H1 (cell line): ENCODE measurements at regions not wholly inside any gene's neighbourhood (a gene's known extent, or its start where the extent isn't known, plus 50 kb on each side); places are given as distances from the start of the nearest gene placed in this dataset.

Experiments
- CTCF ChIA-PET: fragments of 300-600 bp; sonication (Branson Sonifier 250); formaldehyde crosslinking; loops from one replicate; lab custom pipeline; 2021; ENCODE audit not compliant: partially characterized antibody; lab: Charles Lee
- POLR2A ChIA-PET: fragments of 300-600 bp; sonication (Branson Sonifier 250); formaldehyde crosslinking; loops from one replicate; lab custom pipeline; 2021; ENCODE audit warnings: inconsistent platforms; ENCODE audit not compliant: partially characterized antibody; lab: Charles Lee
- DNase-seq, 2 experiments: peaks; one replicate each; pipeline versions ENCODE4 v3.0.0 to v3.0.0-alpha.2; 2010 to 2022; ENCODE audit warnings: low spot score in 2 of 2, low read depth in 1 of 2, mixed read lengths in 1 of 2
- FAIRE-seq: peaks from 2 replicates; lab custom pipeline; 2011; peaks lifted over from hg19 to GRCh38; lab: Jason Lieb, UNC
- H2AFZ ChIP-seq: 2 replicates; pipeline ENCODE4 v1.8.1; 2012; ENCODE audit warnings: low read length, inconsistent platforms
- H2AK5ac ChIP-seq: 2 replicates; pipeline ENCODE4 v1.6.1; 2013; ENCODE audit warnings: low read depth, low read length
- H2BK120ac ChIP-seq: replicated peaks from 2 replicates; pipeline ENCODE3; 2013; ENCODE audit warnings: low read depth, low read length, inconsistent platforms
- H2BK12ac ChIP-seq: 2 replicates; pipeline ENCODE4 v1.6.1; 2013; ENCODE audit warnings: low read depth, low read length
- H2BK15ac ChIP-seq: 2 replicates; pipeline ENCODE4 v1.6.1; 2013; ENCODE audit warnings: low read length
- H2BK20ac ChIP-seq: 2 replicates; pipeline ENCODE4 v1.6.1; 2013; ENCODE audit warnings: low read length
- H2BK5ac ChIP-seq: 2 replicates; pipeline ENCODE4 v1.6.1; 2013; ENCODE audit warnings: low read depth, low read length
- H3K14ac ChIP-seq: 2 replicates; pipeline ENCODE4 v1.6.1; 2013; ENCODE audit warnings: inconsistent platforms; ENCODE audit not compliant: insufficient read length
- H3K18ac ChIP-seq: 2 replicates; pipeline ENCODE4 v1.6.1; 2013; ENCODE audit warnings: low read length; ENCODE audit errors: extremely low read depth
- H3K23ac ChIP-seq: 2 replicates; pipeline ENCODE4 v1.6.1; 2013; ENCODE audit warnings: inconsistent platforms; ENCODE audit not compliant: insufficient read length
- H3K23me2 ChIP-seq: 2 replicates; pipeline ENCODE4 v1.6.1; 2013; ENCODE audit warnings: low read depth, low read length
- H3K27ac ChIP-seq: 2 replicates; pipeline ENCODE4 v1.6.1; 2011; ENCODE audit warnings: low read depth, low read length, inconsistent platforms
- H3K27me3 ChIP-seq, 4 experiments: replicated peaks in 1 of 4; 1 replicate in 1 of 4; 2 replicates in 3 of 4; pipeline versions ENCODE4 v1.6.1 to v1.8.1; 2011 to 2013; ENCODE audit warnings: low read length in 3 of 4, mild to moderate bottlenecking in 3 of 4, inconsistent platforms in 2 of 4, mixed read lengths in 2 of 4, moderate library complexity in 1 of 4; ENCODE audit not compliant: control insufficient read depth in 3 of 4, insufficient read depth in 3 of 4; ENCODE audit errors: extremely low read depth in 1 of 4
- H3K36me3 ChIP-seq, 4 experiments: 2 replicates each; pipeline versions ENCODE4 v1.6.1 to v1.8.1; 2011 to 2013; ENCODE audit warnings: mild to moderate bottlenecking in 4 of 4, low read length in 3 of 4, moderate library complexity in 2 of 4, control low read depth in 1 of 4, inconsistent platforms in 1 of 4; ENCODE audit not compliant: insufficient read depth in 4 of 4, control insufficient read depth in 2 of 4
- H3K4ac ChIP-seq: replicated peaks from 2 replicates; pipeline ENCODE3; 2013; ENCODE audit warnings: low read length, low read depth, mixed read lengths, inconsistent platforms; ENCODE audit not compliant: insufficient read length
- H3K4me1 ChIP-seq, 4 experiments: replicated peaks in 1 of 4; 1 replicate in 1 of 4; 2 replicates in 3 of 4; pipeline versions ENCODE4 v1.6.1 to v1.8.1; 2011 to 2013; ENCODE audit warnings: low read length in 3 of 4, inconsistent platforms in 2 of 4, mixed read lengths in 1 of 4; ENCODE audit not compliant: insufficient read depth in 4 of 4, control insufficient read depth in 3 of 4
- H3K4me2 ChIP-seq, 2 experiments: 2 replicates each; pipeline versions ENCODE4 v1.6.1 to v1.8.1; 2011 to 2013; ENCODE audit warnings: low read depth in 2 of 2, low read length in 2 of 2, control low read depth in 1 of 2, inconsistent platforms in 1 of 2, mild to moderate bottlenecking in 1 of 2; ENCODE audit not compliant: insufficient read depth in 1 of 2
- H3K4me3 ChIP-seq, 4 experiments: fragments of 200-600, 300-600 bp in 1 of 4; sonication (generic), shearing (Covaris generic), sonication (Bioruptor Twin) in 1 of 4; 2 replicates each; pipeline versions ENCODE4 v1.5.1 to v1.8.1; 2011 to 2016; ENCODE audit warnings: low read length in 4 of 4, low read depth in 3 of 4, control low read depth in 2 of 4, inconsistent platforms in 2 of 4, mild to moderate bottlenecking in 2 of 4, mixed read lengths in 1 of 4, moderate library complexity in 1 of 4; ENCODE audit not compliant: insufficient read depth in 2 of 4; ENCODE audit errors: extremely low read depth in 1 of 4
- H3K56ac ChIP-seq: replicated peaks from 2 replicates; pipeline ENCODE3; 2013; ENCODE audit warnings: low read depth, mild to moderate bottlenecking, mixed read lengths, low read length, inconsistent platforms; ENCODE audit not compliant: insufficient read length
- H3K79me1 ChIP-seq: 2 replicates; pipeline ENCODE4 v1.6.1; 2013; ENCODE audit warnings: low read depth, low read length, control low read depth
- H3K79me2 ChIP-seq, 2 experiments: 2 replicates each; pipeline versions ENCODE4 v1.6.1 to v1.8.1; 2012 to 2013; ENCODE audit warnings: low read length in 2 of 2, mild to moderate bottlenecking in 2 of 2, inconsistent platforms in 1 of 2; ENCODE audit not compliant: insufficient read depth in 2 of 2, control insufficient read depth in 1 of 2
- H3K9ac ChIP-seq, 4 experiments: replicated peaks in 1 of 4; 1 replicate in 1 of 4; 2 replicates in 3 of 4; pipeline versions ENCODE4 v1.6.1 to v1.8.1; 2011 to 2013; ENCODE audit warnings: low read depth in 3 of 4, low read length in 3 of 4, control low read depth in 2 of 4, mild to moderate bottlenecking in 2 of 4, moderate library complexity in 2 of 4, inconsistent platforms in 1 of 4; ENCODE audit errors: extremely low read depth in 1 of 4
- H3K9me3 ChIP-seq, 2 experiments: 2 replicates each; pipeline versions ENCODE4 v1.6.1 to v1.8.1; 2012 to 2013; ENCODE audit warnings: mild to moderate bottlenecking in 2 of 2, moderate library complexity in 2 of 2, control low read depth in 1 of 2, inconsistent platforms in 1 of 2, low read depth in 1 of 2, low read length in 1 of 2, mixed read lengths in 1 of 2; ENCODE audit not compliant: insufficient read depth in 2 of 2
- H4K20me1 ChIP-seq, 2 experiments: replicated peaks in 1 of 2; 2 replicates each; pipeline versions ENCODE3 to v1.8.1; 2011 to 2013; ENCODE audit warnings: inconsistent platforms in 2 of 2, low read length in 2 of 2, mild to moderate bottlenecking in 1 of 2; ENCODE audit not compliant: insufficient read depth in 2 of 2, control insufficient read depth in 1 of 2
- H4K5ac ChIP-seq: 2 replicates; pipeline ENCODE4 v1.6.1; 2013; ENCODE audit warnings: low read length, low read depth, mixed read lengths, inconsistent platforms; ENCODE audit not compliant: insufficient read length
- H4K8ac ChIP-seq: 2 replicates; pipeline ENCODE4 v1.8.0; 2013; ENCODE audit warnings: mild to moderate bottlenecking, moderate library complexity, low read length, inconsistent platforms; ENCODE audit not compliant: insufficient read depth; ENCODE audit errors: extremely low read depth
- H4K91ac ChIP-seq: replicated peaks from 2 replicates; pipeline ENCODE3; 2013; ENCODE audit warnings: low read length, mixed read lengths, inconsistent platforms; ENCODE audit not compliant: insufficient read length
- ASH2L ChIP-seq: fragments of 200-600, 300-600 bp; sonication (generic); IDR thresholded peaks from one replicate; pipeline ENCODE4 v1.7.1; 2017; ENCODE audit warnings: low read length
- ATF3 ChIP-seq: IDR thresholded peaks from 2 replicates; pipeline ENCODE4 v1.6.1; 2011; ENCODE audit warnings: low read depth, mild to moderate bottlenecking, low read length; ENCODE audit not compliant: insufficient read depth
- CHD1 ChIP-seq: IDR thresholded peaks from 2 replicates; pipeline ENCODE4 v1.6.1; 2012; ENCODE audit warnings: low read depth, low read length, improper control_type of control experiment
- JUN ChIP-seq: IDR thresholded peaks from 2 replicates; pipeline ENCODE4 v1.6.1; 2011; ENCODE audit warnings: low read depth, mild to moderate bottlenecking, improper control_type of control experiment, low read length
- POLR2A ChIP-seq, 2 experiments: IDR thresholded peaks; 1 replicate in 1 of 2; 2 replicates in 1 of 2; pipeline ENCODE4 v1.6.1; 2011; ENCODE audit warnings: low read depth in 2 of 2, low read length in 2 of 2, mild to moderate bottlenecking in 2 of 2; ENCODE audit errors: control extremely low read depth in 1 of 2
- POU5F1 ChIP-seq: IDR thresholded peaks from 2 replicates; pipeline ENCODE4 v1.6.1; 2011; ENCODE audit warnings: low read depth, mild to moderate bottlenecking, low read length, moderate library complexity
- RXRA ChIP-seq: IDR thresholded peaks from 2 replicates; pipeline ENCODE4 v1.6.1; 2011; ENCODE audit warnings: low read depth, mild to moderate bottlenecking, low read length, moderate library complexity; ENCODE audit not compliant: insufficient read depth
- WGBS, 2 experiments: shearing (Covaris generic) in 1 of 2; methylation state at CpG; one replicate each; pipeline versions ENCODE4 v1.1.6 to v1.1.7; 2013 to 2015; ENCODE audit warnings: low lambda C conversion rate in 2 of 2, mixed read lengths in 2 of 2, inconsistent platforms in 1 of 2, low coverage in 1 of 2, missing lambda C conversion rate in 1 of 2; ENCODE audit not compliant: insufficient replicate concordance in 2 of 2, insufficient coverage in 1 of 2, insufficient read length in 1 of 2; ENCODE audit errors: extremely low coverage in 1 of 2, missing lambda C conversion rate in 1 of 2; 5-methylcytosine and 5-hydroxymethylcytosine counted together
- TF ChIP-seq, protein P1 (sequence below): IDR thresholded peaks from 2 replicates; pipeline ENCODE4 v1.6.1; 2012; ENCODE audit warnings: low read length, inconsistent platforms

- Histone ChIP-seq H3K56ac (no peak overlapping the region), H3K79me1 (no peaks in the 10 kb centered on the region), H3K9ac (no peak overlapping the region), H2AK5ac (no peak overlapping the region), H3K4me2 (no peak overlapping the region), H2BK120ac (no peak overlapping the region), H4K5ac (no peak overlapping the region), H4K20me1 (no peaks in the 10 kb centered on the region), H3K79me2 (no peaks in the 10 kb centered on the region), H2AFZ (no peak overlapping the region), H4K8ac (no peak overlapping the region), H3K9me3 (no peaks in the 10 kb centered on the region), H2BK5ac (no peak overlapping the region), H2BK12ac (no peak overlapping the region), H2BK15ac (no peak overlapping the region), H3K14ac (no peak overlapping the region), H4K91ac (no peak overlapping the region), H3K27ac (no peak overlapping the region), H2BK20ac (no peak overlapping the region), H3K4ac (no peak overlapping the region), H3K18ac (no peak overlapping the region), H3K27me3 (no peaks in the 10 kb centered on the region), H3K23me2 (no peaks in the 10 kb centered on the region), H3K4me3 (no peak overlapping the region), H3K36me3 (no peaks in the 10 kb centered on the region), H3K23ac (no peak overlapping the region), H3K4me1 (no peaks in the 10 kb centered on the region)
- DNase-seq (no peak), FAIRE-seq (no peak)
- POLR2A ChIA-PET: no interaction called here
- 90% methylated on average over 4 of the region's 4 CpGs; no CpG with 5 or more reads in 1 of the 2 experiments for WGBS, 2 experiments
- CTCF ChIA-PET: interaction anchor here (0.6 kb wide), 1 partner anchor 9 kb away, joined by 3 read pairs; no protein-coding TSS in a partner anchor
- TF ChIP-seq ASH2L (no peak), POU5F1 (no peak), ATF3 (no peak), JUN (no peak), RXRA (no peak), POLR2A (IDR thresholded peaks at IDR 0.05; ENCODE audit: control extremely low read depth in 1 of 2, low read depth in 2 of 2, low read length in 2 of 2) (no peak), CHD1 (no peak)
- TF ChIP-seq, protein P1, sequence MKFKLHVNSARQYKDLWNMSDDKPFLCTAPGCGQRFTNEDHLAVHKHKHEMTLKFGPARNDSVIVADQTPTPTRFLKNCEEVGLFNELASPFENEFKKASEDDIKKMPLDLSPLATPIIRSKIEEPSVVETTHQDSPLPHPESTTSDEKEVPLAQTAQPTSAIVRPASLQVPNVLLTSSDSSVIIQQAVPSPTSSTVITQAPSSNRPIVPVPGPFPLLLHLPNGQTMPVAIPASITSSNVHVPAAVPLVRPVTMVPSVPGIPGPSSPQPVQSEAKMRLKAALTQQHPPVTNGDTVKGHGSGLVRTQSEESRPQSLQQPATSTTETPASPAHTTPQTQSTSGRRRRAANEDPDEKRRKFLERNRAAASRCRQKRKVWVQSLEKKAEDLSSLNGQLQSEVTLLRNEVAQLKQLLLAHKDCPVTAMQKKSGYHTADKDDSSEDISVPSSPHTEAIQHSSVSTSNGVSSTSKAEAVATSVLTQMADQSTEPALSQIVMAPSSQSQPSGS: no peak
- TF ChIP-seq, all 59 proteins: peak for 0
Observed at GRCh38 chr1:90607736-90608135, 109.4 kb downstream of the BARHL2 start.
